HG02970 (cell line): ENCODE measurements at regions not wholly inside any gene's neighbourhood (a gene's known extent, or its start where the extent isn't known, plus 50 kb on each side); places are given as distances from the start of the nearest gene placed in this dataset.
A peak's percentile ranks its signal among the peaks of the same experiment; 100 is the strongest.
"Not testable (repeated sequence)": the region's sequence is repeated elsewhere in the genome, so short reads cannot be mapped to it uniquely, and the experiment has no call there.

Source experiments
- ATAC-seq: cut with Tn5 transposase; IDR thresholded peaks from one replicate; pipeline ENCODE4 v1.9.1; 2021; ENCODE audit warnings: mild to moderate bottlenecking, moderate library complexity, moderate number of reproducible peaks; ENCODE audit not compliant: unreplicated experiment, low FRiP score

DNA sequence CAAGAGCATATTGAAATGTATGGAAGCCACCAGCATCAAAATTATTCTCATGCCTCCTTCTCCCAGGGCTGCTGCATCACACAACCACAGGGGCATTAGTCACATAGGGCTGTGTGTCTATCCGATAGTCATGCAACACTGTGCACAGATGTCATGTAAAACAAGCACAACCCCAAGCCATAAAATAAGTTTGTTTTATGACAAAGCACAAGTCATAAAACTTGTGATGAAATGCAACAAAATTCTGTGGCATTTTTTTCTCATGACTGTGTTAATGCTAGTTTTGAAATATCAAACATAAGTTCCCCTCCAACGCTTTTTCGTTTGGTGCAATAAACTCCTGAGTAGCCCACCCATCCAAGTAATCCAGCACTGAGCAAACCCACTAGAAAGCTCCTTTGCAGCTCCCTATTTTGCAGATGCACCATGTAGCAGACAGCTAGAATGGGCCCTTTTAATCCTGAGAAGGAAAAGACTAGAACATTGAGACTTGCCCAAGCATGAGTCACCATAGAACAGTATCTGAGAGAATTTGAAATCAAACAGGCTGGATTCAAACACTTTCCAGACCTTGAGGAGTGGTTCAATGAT, 93.3 kb upstream of the ZNF366 start:
- ATAC-seq: no peak

DNA sequence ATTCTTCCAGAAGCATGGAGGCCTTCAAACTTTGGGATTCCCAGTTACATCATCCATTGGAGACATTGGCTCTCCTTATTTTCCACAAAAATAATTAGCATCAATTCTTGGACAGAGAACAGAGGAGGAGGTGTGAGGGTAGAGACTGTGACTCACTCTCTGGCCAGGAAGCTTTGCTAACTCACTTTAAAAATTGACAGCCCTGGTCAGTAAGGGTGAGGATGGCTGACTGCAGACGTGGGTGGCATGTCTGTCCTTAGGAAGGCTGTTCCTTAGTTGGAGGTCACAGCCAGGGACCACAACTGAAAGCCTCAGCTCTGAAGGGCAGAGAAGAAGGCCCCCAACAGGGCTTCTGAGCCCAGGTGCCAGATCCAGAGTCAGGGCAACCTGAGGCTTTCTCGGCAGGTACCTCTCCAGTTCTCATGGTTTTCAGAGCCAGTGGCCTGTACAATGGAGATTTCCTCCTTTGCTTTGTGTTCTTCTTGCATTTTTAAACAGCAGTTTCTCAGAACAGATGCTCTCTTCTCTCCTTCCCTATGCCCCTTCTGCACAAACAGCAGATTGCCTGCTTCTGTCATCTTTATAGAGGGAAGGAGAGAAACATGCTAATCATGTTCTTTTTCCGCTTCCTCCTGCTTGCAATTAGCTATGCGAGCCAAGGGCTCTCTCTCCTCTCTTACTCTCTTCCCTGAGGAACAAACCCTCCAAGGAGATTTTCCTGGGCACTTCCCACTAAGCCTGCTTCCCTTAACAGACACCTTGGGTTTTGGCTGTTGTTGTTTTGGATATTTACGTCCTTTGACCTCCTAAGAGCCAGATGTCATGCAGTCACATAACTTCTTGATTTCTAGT, 92.5 kb upstream of the ZNF366 start:
- no peak for ATAC-seq

DNA sequence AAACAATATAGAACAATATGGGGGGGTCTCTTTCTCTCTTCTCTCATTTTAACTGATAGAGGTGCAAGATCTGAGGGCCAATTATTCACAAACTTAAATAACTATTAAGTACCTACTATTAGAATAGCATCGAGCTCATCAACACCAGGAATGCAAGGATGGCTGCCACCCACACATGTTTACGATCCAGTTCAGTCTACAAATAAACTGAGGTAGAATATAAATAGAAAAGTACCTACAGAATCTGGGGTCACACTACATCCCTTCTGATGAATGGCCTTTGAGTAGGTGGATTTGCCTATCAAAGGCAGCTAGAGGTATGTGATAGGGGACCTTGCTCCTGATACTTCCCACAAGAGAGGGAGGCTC, 91.8 kb upstream of the ZNF366 start:
- no peak for ATAC-seq

DNA sequence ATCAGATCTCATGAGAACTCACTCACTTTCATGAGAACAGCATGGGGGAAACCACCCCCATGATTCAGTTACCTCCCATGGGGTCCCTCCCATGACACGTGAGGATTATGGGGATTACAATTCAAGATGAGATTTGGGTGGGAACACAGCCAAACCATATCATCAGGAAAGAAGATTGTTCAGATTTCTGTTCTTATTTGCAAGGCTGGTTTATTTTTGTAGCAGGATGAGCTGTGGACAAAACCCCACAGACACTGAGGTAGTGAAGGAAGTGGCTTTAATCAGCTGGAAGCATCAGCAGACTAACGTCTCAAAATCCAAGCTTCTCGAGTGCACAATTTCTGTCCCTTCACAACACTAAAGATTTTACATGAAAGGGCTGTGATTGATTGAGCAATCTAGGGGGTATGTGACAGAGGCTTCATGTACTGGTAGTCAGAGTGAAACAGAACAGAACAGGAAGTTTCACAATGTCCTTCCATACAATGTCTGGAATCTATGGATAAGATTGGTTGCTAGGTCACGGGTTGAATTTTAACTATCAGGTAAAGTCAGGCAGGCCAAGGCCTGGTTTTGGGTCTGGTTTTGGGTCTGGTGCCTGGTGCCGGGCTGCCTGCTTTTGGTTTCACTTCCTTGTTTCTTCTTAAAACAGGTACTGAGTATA, 91.3 kb upstream of the ZNF366 start:
- ATAC-seq: no peak

DNA sequence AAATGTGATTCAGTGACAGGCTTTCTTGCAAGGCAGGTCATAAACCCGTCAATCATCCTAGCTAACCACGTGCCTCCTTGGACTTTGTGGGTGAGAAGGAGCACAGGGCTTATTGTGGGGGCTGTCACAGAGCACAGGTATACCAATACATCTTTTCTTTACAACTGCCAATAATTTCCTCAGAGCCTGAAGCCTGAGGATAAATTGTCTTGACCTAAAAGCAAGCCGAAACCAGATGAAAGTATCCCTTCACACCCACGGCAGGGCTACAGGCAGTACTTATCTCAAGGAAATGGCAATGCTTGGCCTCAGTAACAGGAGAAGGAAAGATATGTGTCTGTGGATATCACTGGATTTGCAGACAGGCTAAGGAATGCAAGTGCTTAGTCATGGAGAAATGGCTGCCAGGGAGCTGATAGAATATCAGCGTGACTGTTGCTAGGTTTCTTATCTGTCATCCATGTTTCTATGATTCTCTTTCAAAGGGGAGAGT, 90.3 kb upstream of the ZNF366 start:
- ATAC-seq: no peak

DNA sequence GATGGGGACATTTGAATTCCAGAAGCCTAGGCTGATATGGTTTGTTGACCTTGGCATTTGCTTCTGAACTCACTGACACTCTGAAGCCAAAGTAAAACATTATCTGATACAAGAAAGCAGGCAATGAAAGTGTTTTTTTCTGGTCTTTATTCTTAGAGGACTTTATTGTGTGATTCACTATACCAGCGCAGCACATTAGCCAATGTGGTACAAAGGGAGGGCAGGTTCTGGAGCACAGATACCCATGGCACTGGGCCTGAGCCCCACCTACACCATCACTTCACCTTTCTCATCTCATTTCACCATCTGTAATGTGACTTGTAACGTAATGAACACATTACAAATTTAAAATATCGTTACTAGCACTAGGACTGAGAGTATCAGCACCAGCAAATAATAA, 89.7 kb upstream of the ZNF366 start:
- no peak for ATAC-seq

DNA sequence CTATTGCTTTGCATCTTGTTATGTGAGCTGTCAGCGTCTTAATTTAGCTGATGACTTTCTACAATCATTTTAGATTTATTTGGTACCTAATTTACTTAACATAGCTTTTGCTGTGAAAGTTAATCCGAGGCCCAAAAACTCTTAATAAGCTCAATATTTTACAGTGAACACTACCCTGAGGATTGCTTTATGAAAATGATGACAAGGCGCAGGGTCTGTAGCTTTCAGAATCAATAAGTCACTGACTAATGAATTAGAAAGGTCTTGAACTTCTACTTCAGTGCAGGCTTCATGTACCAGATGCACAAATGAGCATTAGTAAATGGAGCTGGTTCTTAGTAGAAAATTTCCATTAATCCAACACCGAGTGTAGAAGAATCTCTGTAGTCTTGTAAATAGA, 81.4 kb upstream of the ZNF366 start:
- ATAC-seq: no peak

DNA sequence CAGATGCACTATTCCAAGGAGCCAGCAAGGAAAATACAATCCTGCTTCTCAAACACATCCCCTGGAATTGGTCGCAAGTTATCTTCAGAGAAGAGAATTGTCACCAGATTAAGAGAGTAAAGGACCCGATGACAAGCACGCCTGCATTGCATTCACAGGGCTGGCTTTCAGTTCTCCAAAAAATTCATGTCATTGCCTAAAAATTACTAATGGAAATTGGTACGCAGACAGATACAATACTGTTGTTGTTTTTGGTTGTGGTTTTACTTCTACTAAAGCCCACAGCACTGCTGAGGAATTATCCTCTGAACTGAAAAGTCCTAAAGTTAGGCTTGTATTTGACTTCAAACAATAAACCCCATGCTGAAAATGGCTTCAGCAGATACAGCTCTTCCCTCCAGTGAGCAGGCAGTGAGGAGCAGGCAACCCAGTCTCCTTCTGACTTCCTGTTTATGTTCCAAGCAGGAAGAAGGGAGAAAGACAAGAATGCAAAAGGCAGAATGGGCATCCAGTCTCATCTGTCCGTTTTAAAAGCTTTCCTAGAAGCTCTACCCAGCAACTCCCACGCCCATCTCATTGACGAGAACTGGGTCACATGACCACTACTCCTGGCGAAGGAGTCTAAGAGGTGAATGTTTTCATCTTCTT, 80.6 kb upstream of the ZNF366 start:
- no peak for ATAC-seq

DNA sequence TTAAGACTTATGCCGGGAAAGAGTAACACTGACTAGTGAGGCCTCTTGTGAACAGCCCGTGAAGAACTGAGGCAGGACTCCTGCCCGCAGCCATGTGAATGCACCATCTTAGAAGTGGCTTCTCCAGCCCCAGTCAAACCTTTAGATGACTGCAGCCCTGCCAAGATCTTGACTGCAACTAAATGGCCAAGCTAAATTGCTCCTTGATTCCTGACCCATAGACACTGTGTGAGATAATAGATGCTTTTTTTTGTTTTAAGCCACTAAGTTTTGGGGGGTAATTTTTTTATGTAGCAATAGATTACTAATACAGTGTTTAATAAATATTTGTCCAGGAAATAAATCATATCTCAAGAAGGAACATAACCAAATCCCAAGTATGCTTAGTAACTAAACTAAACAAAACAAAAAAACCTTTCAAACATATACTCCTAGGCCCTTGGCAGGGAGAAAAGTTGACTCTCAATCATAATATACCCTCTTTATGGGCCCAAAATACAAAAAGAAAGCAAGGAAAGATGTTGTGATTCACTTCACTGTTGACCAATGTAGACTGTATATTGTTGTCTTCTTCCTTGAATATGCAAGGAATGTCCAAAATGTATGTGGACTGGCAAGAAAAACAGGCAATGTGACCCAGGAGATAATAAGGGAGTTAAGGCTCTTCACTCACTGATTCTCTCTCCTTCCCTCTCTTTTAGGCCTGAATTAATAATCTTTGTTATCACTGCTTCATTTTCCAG, 79.7 kb upstream of the ZNF366 start:
- no peak for ATAC-seq

DNA sequence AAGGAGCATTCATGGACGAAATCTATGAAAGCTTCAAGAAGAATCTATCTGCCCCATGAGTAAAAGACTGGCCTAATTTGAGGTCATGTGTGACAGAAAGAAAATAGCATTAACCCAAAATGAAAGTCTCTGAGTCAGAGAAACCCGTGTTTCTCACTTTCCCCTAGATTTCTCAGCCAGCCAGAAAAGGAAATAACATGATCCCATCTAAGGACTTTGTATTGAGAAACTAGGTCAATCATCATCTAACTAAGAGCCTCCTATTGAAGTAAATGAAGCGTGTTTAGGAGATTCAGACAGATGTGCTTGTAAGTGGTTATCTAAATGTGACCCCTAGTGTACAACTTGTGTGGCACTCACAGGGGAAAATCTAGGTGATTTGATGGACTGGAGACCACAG, 77.3 kb upstream of the ZNF366 start:
- ATAC-seq: peak; percentile 56

DNA sequence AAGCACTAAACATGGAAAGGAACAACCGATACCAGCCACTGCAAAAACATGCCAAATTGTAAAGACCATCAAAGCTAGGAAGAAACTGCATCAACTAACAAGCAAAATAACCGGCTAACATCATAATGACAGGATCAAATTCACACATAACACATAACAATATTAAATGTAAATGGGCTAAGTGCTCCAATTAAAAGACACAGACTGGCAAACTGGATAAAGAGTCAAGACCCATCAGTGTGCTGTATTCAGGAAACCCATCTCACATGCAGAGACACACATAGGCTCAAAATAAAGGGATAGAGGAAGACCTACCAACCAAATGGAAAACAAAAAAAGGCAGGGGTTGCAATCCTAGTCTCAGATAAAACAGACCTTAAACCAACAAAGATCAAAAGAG, 72.1 kb upstream of the ZNF366 start:
- ATAC-seq: not testable (repeated sequence)

DNA sequence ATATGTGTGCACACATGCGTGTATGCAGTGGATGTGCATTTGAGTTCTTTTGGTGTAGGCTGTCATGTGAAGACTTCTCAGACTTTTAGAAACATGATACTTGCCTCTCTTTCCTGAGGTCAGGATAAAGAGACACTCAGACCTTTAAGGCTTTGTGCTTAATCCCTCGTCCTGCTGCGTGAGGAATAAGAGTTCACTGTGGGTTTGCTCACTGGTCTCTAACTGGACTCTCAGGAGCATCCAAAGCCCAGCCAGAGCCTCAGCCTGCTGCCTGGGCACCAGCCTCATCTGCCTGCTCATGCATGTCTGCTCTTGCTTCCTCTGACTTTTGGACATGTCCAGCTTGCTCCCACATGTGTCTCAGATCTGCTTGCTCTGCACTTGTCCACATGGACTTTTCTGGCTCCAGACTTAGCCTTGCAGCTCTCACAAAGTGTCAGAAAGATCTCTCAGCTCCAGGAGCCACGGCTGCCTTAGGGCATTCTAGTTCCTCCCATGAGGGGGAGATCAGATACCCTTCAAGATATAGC, 65.1 kb upstream of the ZNF366 start:
- ATAC-seq: no peak

DNA sequence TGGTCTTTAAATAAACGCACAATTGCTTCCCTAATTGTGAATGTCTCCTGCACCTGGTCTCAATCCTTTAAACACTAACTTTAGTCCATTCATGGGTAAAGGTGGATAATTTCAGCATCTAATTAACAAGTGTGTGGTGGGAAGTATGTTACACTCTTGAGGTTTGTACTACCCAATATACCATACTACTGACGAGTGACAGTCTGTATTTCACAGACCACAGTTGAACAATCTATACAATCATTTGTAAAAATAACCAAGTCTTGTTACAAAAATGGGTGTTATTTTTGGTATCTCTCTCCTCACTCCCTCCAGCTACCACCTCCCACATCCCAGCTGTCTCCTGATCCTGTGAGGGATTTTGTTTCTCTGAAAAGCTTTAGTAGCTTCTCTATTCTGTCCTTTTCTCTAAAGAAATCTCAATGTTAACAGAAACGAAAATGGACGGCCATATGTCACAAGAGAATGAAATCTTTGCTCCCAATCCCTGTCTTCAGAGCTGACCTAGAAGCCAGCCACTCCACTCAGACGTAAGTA, 62.3 kb upstream of the ZNF366 start:
- ATAC-seq: no peak

DNA sequence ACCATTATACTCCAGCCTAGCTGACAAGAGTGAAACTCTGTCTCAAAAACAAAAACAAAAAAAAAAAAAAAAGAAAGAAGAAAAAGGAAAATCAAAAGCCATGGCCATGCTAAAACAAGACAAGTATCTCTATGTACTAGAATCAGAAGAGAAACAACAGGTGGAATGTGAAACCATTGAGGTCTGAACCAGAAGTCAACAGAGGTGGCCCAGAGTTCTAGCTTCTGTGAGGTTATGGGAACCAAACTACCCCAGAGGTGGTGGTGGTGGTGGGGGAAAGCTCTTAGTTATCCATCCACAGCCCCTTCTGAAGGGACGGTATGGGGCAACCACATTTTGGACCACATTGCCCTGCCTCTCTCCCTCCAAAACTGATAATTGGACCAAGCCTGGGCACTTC, 59.5 kb upstream of the ZNF366 start:
- no peak for ATAC-seq

DNA sequence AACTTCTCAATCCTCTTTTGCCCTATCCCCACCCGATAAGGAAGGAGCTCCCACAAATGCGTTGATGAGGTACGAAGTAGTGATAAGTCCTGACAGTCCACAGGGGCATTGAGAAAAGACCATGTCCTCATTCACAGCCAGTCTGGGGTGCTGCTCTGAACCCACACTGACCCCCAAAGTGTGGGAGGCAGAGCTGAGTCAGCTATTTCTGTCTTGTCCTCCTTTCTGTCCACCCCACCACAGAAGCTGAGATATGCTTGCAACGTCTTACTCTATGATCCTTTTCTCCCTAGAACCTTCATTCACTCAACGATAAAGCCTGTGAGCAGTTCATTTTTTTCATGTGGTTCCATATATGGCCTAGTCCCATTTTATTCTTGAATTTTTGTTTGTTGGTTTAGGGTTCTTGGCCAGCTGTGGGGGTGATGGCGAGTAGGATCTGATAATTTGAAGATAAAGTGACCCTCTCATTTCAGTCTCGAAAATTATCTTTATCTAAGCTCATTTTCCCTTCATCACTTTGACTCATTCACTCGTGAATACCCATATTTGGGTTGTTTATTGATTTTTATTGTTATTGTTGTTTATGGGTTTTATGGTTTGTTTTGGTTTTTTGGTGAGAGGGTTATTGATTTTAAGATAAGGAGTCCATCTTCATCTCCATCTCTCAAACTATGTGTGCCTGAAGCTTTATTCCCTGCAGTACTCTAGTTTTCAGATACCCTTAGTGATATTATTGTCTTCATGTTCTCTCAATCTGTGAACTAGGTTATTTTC, 58.5 kb upstream of the ZNF366 start:
- ATAC-seq: no peak

DNA sequence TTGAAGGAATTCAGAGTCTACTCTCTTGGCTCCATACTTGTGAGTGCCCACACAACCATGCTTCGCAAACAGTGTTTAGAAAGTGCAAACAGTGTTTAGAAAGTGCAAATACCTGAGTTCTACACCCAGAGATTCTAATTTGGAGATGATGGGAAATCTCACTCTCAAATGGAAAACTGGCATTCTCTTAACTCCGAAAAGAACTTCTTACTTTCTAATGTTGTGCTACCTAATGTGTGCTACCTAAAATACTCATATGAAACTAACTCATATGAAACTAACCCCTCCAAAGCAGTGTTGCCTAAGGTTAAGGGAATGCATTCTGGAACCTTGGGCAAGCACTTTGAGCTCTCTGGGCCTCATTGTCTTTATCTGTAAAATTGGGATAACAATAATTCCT, 55.5 kb upstream of the ZNF366 start:
- ATAC-seq: no peak

DNA sequence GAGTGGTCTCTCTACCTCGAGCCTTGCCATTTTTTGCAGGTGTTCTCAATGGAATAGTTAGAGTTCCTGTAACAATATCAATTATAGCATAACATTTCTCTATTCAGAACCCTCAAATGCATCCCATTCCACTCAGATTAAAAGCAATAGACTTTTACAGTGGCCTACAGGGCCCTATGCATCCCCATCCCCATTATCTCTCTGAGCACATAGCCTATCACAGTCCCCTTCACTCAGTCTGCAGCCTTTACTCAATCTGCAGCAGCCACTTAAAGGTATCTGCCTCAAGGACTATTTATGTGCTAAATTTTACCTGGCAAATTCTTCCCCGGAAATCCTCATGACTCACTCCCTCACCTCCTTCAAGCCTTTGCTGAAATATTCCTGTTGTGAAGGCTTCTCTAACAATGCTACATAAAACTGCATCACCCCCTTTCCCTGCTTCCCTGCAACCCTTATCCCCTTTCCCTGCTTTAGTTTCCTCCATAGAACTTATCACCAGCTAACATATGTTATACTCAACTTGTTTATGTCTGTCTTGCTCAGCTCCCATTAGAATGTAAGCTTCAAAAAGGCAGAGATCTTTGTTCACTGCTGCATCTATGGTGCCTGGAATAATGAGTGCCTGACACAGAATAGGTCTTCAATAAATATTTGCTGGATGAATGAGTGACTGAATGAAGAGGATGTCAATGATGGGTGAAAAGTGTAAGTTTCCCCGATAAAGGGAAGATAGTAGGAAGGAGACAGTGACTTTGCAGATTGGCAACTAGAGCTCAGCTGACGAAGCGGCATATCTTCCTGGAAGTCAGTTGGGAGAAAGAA, 54.1 kb upstream of the ZNF366 start:
- no peak for ATAC-seq
